DLD1 (cell line): ENCODE measurements at regions not wholly inside any gene's neighbourhood (a gene's known extent, or its start where the extent isn't known, plus 50 kb on each side); places are given as distances from the start of the nearest gene placed in this dataset.

Experiments
- in situ Hi-C: cut with HindIII; loops from 2 replicates; pipeline ENCODE4 v1.10.0; 2017; ENCODE audit warnings: low sequenced_read_pairs

- in situ Hi-C loops: no loop called here
Observed at GRCh38 chr10:125222515-125223308, 62.3 kb upstream of the CTBP2 start.

- in situ Hi-C loops: no loop called here
Observed at GRCh38 chr10:125221716-125222115, 61.4 kb upstream of the CTBP2 start.

DNA sequence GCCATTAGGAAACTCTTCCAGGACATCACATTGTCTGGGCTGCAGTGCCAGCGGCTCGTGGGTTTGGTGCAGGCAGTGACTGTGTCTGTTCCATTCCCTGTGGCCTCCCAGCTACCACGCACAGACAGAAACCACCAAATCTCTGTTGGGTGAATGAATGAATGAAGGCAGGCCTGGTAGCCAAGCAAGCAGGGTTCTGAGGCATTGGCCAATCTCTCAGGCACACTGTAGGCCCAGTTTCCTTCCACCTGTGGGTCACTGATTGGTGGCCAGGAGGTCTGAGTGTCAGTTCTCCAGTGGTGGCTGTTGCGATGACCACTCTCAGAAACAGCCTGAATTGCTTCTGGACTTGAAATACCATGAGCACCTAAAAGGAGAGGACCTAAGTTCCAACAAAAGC lies 59.4 kb upstream of the CTBP2 start:
- in situ Hi-C loops: no loop called here

- in situ Hi-C loops: no loop called here
Observed at GRCh38 chr10:125218967-125219366, 58.6 kb upstream of the CTBP2 start.

- in situ Hi-C loops: no loop called here
Observed at GRCh38 chr10:125217990-125218675, 57.8 kb upstream of the CTBP2 start.

DNA sequence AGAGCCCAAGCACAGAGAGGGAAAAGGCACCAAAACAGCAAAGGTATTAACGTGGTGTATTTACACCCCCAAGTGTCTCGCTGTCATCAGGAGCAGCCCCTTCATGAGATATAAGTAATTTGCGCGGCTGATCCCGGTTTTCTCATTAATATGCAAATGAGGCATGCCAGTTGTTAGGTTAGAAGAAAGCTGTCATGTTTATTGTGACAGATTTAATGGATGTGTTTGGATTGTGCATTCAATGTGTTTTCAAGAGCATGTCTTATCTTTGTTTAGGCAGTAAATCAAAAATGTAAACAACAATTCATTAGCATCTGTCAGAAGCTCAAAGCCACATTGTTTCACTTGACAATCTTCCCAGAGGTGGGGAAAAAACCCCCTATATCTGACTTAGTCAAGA lies 56.5 kb upstream of the CTBP2 start:
- in situ Hi-C loops: no loop called here

DNA sequence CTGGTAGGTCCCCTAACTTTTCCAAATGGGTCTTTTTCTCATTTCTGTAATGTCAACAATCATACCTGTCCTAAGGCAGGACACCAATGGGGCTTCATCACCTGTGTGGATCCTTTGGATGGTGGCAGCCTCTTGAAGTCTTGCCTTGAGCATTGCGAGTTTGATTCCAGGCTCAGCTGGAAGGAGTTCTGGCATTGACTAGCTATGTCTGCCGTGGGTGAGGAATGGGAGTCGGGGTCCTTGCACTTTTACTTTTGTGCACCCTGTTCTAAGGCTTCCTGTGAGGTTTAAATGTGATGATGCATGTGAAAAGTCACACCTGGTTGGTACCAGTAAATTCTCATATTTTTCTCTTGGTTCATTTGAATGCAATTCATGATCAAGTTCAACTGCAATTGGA lies 55.9 kb upstream of the CTBP2 start:
- in situ Hi-C loops: no loop called here

- in situ Hi-C loops: no loop called here
Observed at GRCh38 chr10:125214283-125214570, 53.9 kb upstream of the CTBP2 start.

DNA sequence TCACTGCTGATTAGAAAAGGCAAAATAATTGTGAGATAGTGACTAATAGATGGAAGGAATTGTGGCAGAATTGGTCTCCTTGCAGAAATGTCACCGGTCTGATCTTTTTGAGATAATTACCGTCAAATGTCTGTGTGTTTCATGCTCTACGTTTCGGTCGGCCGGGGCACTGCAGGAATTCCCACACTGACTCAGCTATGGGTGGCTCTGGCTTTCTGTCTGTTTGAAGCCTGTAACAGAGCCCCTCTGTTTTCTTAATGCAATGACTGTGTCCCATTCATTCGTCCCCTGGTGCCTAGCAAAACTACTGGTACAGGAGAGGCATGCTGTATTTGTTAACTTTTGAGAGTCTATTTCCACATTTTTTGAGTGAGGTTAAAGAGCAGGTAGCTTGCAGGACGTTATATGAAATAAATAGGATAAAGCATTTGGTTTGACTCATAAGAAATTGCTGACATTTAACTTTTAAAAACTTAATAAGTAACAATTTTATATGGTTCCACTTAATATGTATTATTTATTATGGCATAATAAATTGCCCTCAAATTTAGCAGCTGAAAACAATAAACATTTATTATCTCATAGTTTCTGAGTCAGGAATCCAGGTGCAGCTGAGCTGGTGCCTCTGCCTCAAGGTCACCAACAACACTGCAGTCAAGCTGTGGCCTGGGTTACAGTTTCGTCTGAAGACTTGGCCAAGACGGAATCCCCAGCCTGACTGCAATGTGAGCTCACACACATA lies 53.3 kb upstream of the CTBP2 start:
- in situ Hi-C loops: no loop called here

- in situ Hi-C loops: no loop called here
Observed at GRCh38 chr10:125212150-125212809, 51.9 kb upstream of the CTBP2 start.
